Fibroblast of lung (primary cell): ENCODE measurements at regions not wholly inside any gene's neighbourhood (a gene's known extent, or its start where the extent isn't known, plus 50 kb on each side); places are given as distances from the start of the nearest gene placed in this dataset.

Experiments used
- DNase-seq, 2 donors: peaks; one replicate each; pipeline versions ENCODE4 v3.0.0 to v3.0.0-alpha.2; 2010; ENCODE audit warnings: low read depth in 2 of 2
- H2AFZ ChIP-seq: 2 replicates; pipeline ENCODE4 v1.5.1; 2012; ENCODE audit warnings: low read length, control low read depth, inconsistent platforms
- H3K27ac ChIP-seq: 2 replicates; pipeline ENCODE4 v1.5.1; 2011; ENCODE audit warnings: low read length, control low read depth; ENCODE audit not compliant: insufficient read depth
- H3K27me3 ChIP-seq: 2 replicates; pipeline ENCODE4 v1.5.1; 2011; ENCODE audit warnings: mild to moderate bottlenecking, low read length; ENCODE audit not compliant: control insufficient read depth, insufficient read depth
- H3K36me3 ChIP-seq: 2 replicates; pipeline ENCODE4 v1.5.1; 2011; ENCODE audit warnings: low read length; ENCODE audit not compliant: control insufficient read depth, insufficient read depth
- H3K4me1 ChIP-seq: 2 replicates; pipeline ENCODE4 v1.5.1; 2011; ENCODE audit warnings: low read length; ENCODE audit not compliant: control insufficient read depth, insufficient read depth; ENCODE audit errors: extremely low read depth
- H3K4me2 ChIP-seq: 2 replicates; pipeline ENCODE4 v1.5.1; 2011; ENCODE audit warnings: low read length, control low read depth; ENCODE audit not compliant: insufficient read depth; ENCODE audit errors: extremely low read depth
- H3K4me3 ChIP-seq, 4 experiments: fragments of 200-600 bp in 1 of 4; sonication (generic) in 1 of 4; replicated peaks in 1 of 4; 2 replicates each; pipeline ENCODE4 v1.5.1; 2011 to 2016; ENCODE audit warnings: low read length in 4 of 4, low read depth in 3 of 4, mild to moderate bottlenecking in 3 of 4, control low read depth in 2 of 4, inconsistent platforms in 1 of 4, mixed read lengths in 1 of 4; ENCODE audit not compliant: insufficient read depth in 1 of 4; ENCODE audit errors: control extremely low read depth in 1 of 4
- H3K79me2 ChIP-seq: 2 replicates; pipeline ENCODE4 v1.5.1; 2012; ENCODE audit warnings: mild to moderate bottlenecking, low read length, inconsistent platforms; ENCODE audit not compliant: control insufficient read depth, insufficient read depth
- H3K9ac ChIP-seq: 2 replicates; pipeline ENCODE4 v1.5.1; 2011; ENCODE audit warnings: mild to moderate bottlenecking, low read length, control low read depth; ENCODE audit not compliant: insufficient read depth
- H3K9me3 ChIP-seq: 2 replicates; pipeline ENCODE4 v1.5.1; 2012; ENCODE audit warnings: low read depth, low read length; ENCODE audit not compliant: control insufficient read depth, insufficient read depth
- H4K20me1 ChIP-seq: 2 replicates; pipeline ENCODE4 v1.5.1; 2011; ENCODE audit warnings: low read length; ENCODE audit not compliant: control insufficient read depth, insufficient read depth; ENCODE audit errors: extremely low read depth
- CTCF ChIP-seq, 2 donors: IDR thresholded peaks in 1 of 2; conservative IDR thresholded peaks in 1 of 2; 1 replicate in 1 of 2; 2 replicates in 1 of 2; pipeline ENCODE4 v1.5.1; 2011 to 2012; ENCODE audit warnings: low read length in 2 of 2, control low read depth in 1 of 2, inconsistent platforms in 1 of 2, low read depth in 1 of 2, mild to moderate bottlenecking in 1 of 2
- EZH2 ChIP-seq: IDR thresholded peaks from 2 replicates; pipeline ENCODE4 v1.5.1; 2012; ENCODE audit warnings: low read length, control low read depth, mild to moderate bottlenecking; ENCODE audit errors: missing control alignments

GRCh38 chr3:66923969-66924368 lies 74.1 kb upstream of the KBTBD8 start:
- Histone ChIP-seq H3K27ac (no peak overlapping the region), H3K9ac (no peak overlapping the region), H3K79me2 (no peaks in the 10 kb centered on the region), H3K4me1 (no peaks in the 10 kb centered on the region), H3K27me3 (no peaks in the 10 kb centered on the region), H3K9me3 (no peaks in the 10 kb centered on the region), H3K4me2 (no peak overlapping the region), H3K36me3 (no peaks in the 10 kb centered on the region), H2AFZ (no peak overlapping the region), H4K20me1 (no peaks in the 10 kb centered on the region), H3K4me3 (no peak overlapping the region)
- no peak for DNase-seq
- TF ChIP-seq CTCF (conservative IDR thresholded peaks at IDR 0.05 in 1 of 2, IDR thresholded peaks at IDR 0.05 in 1 of 2; ENCODE audit: low read depth in 1 of 2, low read length in 2 of 2) (no peak), EZH2 (no peak)

- H3K9me3 ChIP-seq, result no peaks in the 10 kb centered on the region
- H3K36me3 ChIP-seq, result no peaks in the 10 kb centered on the region
- no peak for TF ChIP-seq EZH2
- no peak for TF ChIP-seq CTCF (conservative IDR thresholded peaks at IDR 0.05 in 1 of 2, IDR thresholded peaks at IDR 0.05 in 1 of 2; ENCODE audit: low read depth in 1 of 2, low read length in 2 of 2)
- H3K4me1 ChIP-seq, result no peaks in the 10 kb centered on the region
- H3K27ac ChIP-seq, result no peak overlapping the region
- no peak overlapping the region for H3K4me2 ChIP-seq
- no peak overlapping the region for H3K9ac ChIP-seq
- no peak for DNase-seq
- no peaks in the 10 kb centered on the region for H4K20me1 ChIP-seq
- H3K4me3 ChIP-seq, result no peak overlapping the region
- no peaks in the 10 kb centered on the region for H3K79me2 ChIP-seq
- no peaks in the 10 kb centered on the region for H3K27me3 ChIP-seq
- H2AFZ ChIP-seq, result no peak overlapping the region
These were observed 69.9 kb upstream of the KBTBD8 start for GRCh38 chr3:66928252-66928651.

GRCh38 chr3:66931291-66931690 lies 66.8 kb upstream of the KBTBD8 start:
- Histone ChIP-seq H3K4me3 (no peak overlapping the region), H2AFZ (no peak overlapping the region), H3K27ac (no peak overlapping the region), H3K9me3 (no peaks in the 10 kb centered on the region), H3K4me2 (no peak overlapping the region), H3K4me1 (no peaks in the 10 kb centered on the region), H3K79me2 (no peaks in the 10 kb centered on the region), H4K20me1 (no peaks in the 10 kb centered on the region), H3K9ac (no peak overlapping the region), H3K36me3 (no peaks in the 10 kb centered on the region), H3K27me3 (no peaks in the 10 kb centered on the region)
- peak in 1 of 2 donors; percentile 3 for DNase-seq
- TF ChIP-seq CTCF (conservative IDR thresholded peaks at IDR 0.05 in 1 of 2, IDR thresholded peaks at IDR 0.05 in 1 of 2; ENCODE audit: low read depth in 1 of 2, low read length in 2 of 2), result no peak
- no peak for TF ChIP-seq EZH2
